SU-DHL-6 (cell line): ENCODE measurements at regions not wholly inside any gene's neighbourhood (a gene's known extent, or its start where the extent isn't known, plus 50 kb on each side); places are given as distances from the start of the nearest gene placed in this dataset.

Experiments used
- H2AFZ ChIP-seq: fragments of 200-600 bp; sonication (generic); 2 replicates; pipeline ENCODE4 v1.6.1; 2014; ENCODE audit warnings: low read depth, mild to moderate bottlenecking, moderate library complexity, mixed read lengths, antibody characterized with exemption, low read length; ENCODE audit not compliant: severe bottlenecking
- H3F3A ChIP-seq: fragments of 200-600 bp; shearing (Covaris generic); 2 replicates; pipeline ENCODE4 v1.6.0; 2016; ENCODE audit warnings: antibody characterized with exemption, mild to moderate bottlenecking; ENCODE audit not compliant: insufficient read depth
- H3K27ac ChIP-seq: fragments of 200-600 bp; sonication (generic); 2 replicates; pipeline ENCODE4 v1.5.1; 2016; ENCODE audit warnings: low read depth, mild to moderate bottlenecking, low read length, moderate library complexity, mixed read lengths
- H3K27me3 ChIP-seq: fragments of 200-600 bp; sonication (generic), shearing (Covaris generic); 2 replicates; pipeline ENCODE4 v1.6.0; 2014; ENCODE audit warnings: mild to moderate bottlenecking, low read length
- H3K36me3 ChIP-seq: fragments of 200-600 bp; sonication (generic); 2 replicates; pipeline ENCODE4 v1.6.1; 2014; ENCODE audit warnings: mild to moderate bottlenecking, low read length, mixed read lengths
- H3K4me2 ChIP-seq: fragments of 300-600, 200-600 bp; shearing (Covaris generic), sonication (generic); 2 replicates; pipeline ENCODE4 v1.6.0; 2014; ENCODE audit warnings: low read length, low read depth, mild to moderate bottlenecking; ENCODE audit not compliant: poor library complexity, severe bottlenecking
- H3K4me3 ChIP-seq: fragments of 200-600 bp; sonication (generic); 2 replicates; pipeline ENCODE4 v1.5.1; 2014; ENCODE audit warnings: antibody characterized with exemption, low read length, mild to moderate bottlenecking, mixed read lengths; ENCODE audit not compliant: insufficient read depth, poor library complexity, severe bottlenecking
- H3K79me2 ChIP-seq: fragments of 200-600 bp; sonication (generic); 2 replicates; pipeline ENCODE4 v1.6.1; 2014; ENCODE audit warnings: mild to moderate bottlenecking, low read length, moderate library complexity; ENCODE audit not compliant: insufficient read depth
- H3K9ac ChIP-seq: fragments of 200-600 bp; sonication (generic); 2 replicates; pipeline ENCODE4 v1.7.0; 2014; ENCODE audit warnings: mild to moderate bottlenecking, low read length
- H3K9me2 ChIP-seq: fragments of 200-600 bp; sonication (generic); replicated peaks from 2 replicates; pipeline ENCODE4 v1.6.1; 2014; ENCODE audit warnings: low read length; ENCODE audit not compliant: insufficient read depth
- H3K9me3 ChIP-seq: fragments of 200-600 bp; sonication (generic); 2 replicates; pipeline ENCODE4 v1.6.1; 2014; ENCODE audit warnings: low read length, mixed read lengths; ENCODE audit not compliant: insufficient read depth
- H4K20me1 ChIP-seq: fragments of 200-600 bp; sonication (generic); 2 replicates; pipeline ENCODE4 v1.6.1; 2014; ENCODE audit warnings: low read depth, mild to moderate bottlenecking, antibody characterized with exemption, low read length, moderate library complexity, mixed read lengths
- EZH2phosphoT487 ChIP-seq: fragments of 200-600 bp; sonication (generic), shearing (Covaris generic); conservative IDR thresholded peaks from 2 replicates; pipeline ENCODE4 v1.6.1; 2018; ENCODE audit warnings: mild to moderate bottlenecking, antibody characterized with exemption, low read length, moderate library complexity, mixed read lengths
- TF ChIP-seq, protein P1 (sequence below): fragments of 200-600 bp; sonication (generic); IDR thresholded peaks from one replicate; pipeline ENCODE4 v1.5.1; 2017; ENCODE audit warnings: antibody characterized with exemption, mild to moderate bottlenecking, low read length, moderate library complexity; ENCODE audit not compliant: insufficient read depth, poor library complexity, severe bottlenecking

DNA sequence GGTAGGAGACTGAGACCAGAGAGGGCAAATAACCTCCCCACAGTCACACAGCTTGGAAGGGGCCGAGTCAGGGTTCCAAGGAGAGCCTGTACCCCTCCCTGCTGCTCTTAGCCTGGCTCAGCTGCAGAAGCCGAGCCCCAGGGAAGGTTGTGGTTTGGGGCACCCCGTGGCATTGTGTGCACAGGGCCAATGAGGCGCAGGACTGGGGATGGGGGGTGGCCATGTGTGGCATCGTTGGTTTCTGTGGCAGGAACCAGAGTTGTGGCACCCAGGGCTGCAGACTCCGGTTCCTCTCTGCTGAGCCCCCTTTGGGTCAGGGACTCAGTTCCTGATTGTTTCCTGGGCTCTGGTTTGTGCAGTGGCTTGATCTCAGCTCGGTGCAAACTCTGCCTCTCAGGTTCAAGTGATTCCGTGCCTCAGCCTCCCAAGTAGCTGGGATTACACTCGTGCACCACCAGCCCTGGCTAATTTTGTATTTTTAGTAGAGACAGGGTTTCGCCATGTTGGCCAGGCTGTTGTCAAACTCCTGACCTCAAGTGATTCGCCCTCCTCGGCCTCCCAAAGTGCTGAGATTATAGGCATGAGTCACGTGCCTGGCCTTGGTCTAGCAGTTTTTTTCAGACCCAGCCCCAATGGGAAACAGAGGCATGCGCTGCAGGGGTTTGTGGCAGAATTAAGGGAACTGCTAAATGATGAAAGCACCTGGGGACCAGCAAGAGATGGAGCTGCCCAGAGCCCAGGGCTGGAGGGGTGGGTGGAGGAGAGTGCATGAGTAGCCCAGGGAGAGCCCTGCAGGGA lies 221.0 kb upstream of the SULF2 start:
- H4K20me1 ChIP-seq: no peaks in the 10 kb centered on the region
- H3K9me2 ChIP-seq: no peaks in the 10 kb centered on the region
- no peak overlapping the region for H3K9ac ChIP-seq
- H3K27me3 ChIP-seq: no peaks in the 10 kb centered on the region
- peaks cover 15% of the 10 kb centered on the region; the same call in 1 of the 2 replicates for H3K9me3 ChIP-seq
- H2AFZ ChIP-seq: no peak overlapping the region
- no peaks in the 10 kb centered on the region for H3K36me3 ChIP-seq
- H3F3A ChIP-seq: 0 out of 2 replicates have a peak, but pooled peaks cover 4% of the 10 kb centered on the region
- no peak overlapping the region for H3K27ac ChIP-seq
- H3K79me2 ChIP-seq: no peaks in the 10 kb centered on the region
- TF ChIP-seq EZH2phosphoT487: no peak
- TF ChIP-seq, protein P1, sequence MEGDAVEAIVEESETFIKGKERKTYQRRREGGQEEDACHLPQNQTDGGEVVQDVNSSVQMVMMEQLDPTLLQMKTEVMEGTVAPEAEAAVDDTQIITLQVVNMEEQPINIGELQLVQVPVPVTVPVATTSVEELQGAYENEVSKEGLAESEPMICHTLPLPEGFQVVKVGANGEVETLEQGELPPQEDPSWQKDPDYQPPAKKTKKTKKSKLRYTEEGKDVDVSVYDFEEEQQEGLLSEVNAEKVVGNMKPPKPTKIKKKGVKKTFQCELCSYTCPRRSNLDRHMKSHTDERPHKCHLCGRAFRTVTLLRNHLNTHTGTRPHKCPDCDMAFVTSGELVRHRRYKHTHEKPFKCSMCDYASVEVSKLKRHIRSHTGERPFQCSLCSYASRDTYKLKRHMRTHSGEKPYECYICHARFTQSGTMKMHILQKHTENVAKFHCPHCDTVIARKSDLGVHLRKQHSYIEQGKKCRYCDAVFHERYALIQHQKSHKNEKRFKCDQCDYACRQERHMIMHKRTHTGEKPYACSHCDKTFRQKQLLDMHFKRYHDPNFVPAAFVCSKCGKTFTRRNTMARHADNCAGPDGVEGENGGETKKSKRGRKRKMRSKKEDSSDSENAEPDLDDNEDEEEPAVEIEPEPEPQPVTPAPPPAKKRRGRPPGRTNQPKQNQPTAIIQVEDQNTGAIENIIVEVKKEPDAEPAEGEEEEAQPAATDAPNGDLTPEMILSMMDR: no peak
- no peak overlapping the region for H3K4me2 ChIP-seq
- no peak overlapping the region for H3K4me3 ChIP-seq

DNA sequence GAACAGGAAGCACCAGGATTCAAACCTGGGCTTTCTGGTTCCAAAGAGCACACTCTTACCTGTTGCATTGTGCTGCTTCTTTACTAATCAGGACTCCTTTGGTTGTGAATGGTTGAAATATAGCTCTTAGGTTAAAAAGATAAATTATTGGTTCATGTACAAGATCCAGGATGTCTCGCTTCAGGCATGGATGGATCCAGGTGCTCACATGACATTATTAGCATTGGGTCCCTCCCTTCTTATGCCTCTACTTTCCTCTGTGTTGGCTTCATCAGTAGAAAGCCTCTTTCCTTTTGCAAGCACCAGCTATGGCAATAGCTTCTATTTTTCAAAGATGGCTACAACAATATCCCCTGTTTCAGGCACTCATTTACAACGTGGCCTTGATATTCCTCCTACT lies 217.7 kb upstream of the SULF2 start:
- H3F3A ChIP-seq: 0 out of 2 replicates have a peak, but pooled peaks cover 4% of the 10 kb centered on the region
- TF ChIP-seq, protein P1: no peak
- no peak for TF ChIP-seq EZH2phosphoT487
- no peak overlapping the region for H3K4me3 ChIP-seq
- no peaks in the 10 kb centered on the region for H3K27me3 ChIP-seq
- H3K4me2 ChIP-seq: peak overlapping the region; percentile 48
- no peaks in the 10 kb centered on the region for H3K79me2 ChIP-seq
- peaks cover 5% of the 10 kb centered on the region; the same call in 1 of the 2 replicates for H3K9me3 ChIP-seq
- H3K36me3 ChIP-seq: no peaks in the 10 kb centered on the region
- H3K9ac ChIP-seq: peak overlapping the region; percentile 13; the same call in 1 of the 2 replicates
- H2AFZ ChIP-seq: no peak overlapping the region
- peak overlapping the region; percentile 82 for H3K27ac ChIP-seq
- H4K20me1 ChIP-seq: no peaks in the 10 kb centered on the region
- H3K9me2 ChIP-seq: no peaks in the 10 kb centered on the region

DNA sequence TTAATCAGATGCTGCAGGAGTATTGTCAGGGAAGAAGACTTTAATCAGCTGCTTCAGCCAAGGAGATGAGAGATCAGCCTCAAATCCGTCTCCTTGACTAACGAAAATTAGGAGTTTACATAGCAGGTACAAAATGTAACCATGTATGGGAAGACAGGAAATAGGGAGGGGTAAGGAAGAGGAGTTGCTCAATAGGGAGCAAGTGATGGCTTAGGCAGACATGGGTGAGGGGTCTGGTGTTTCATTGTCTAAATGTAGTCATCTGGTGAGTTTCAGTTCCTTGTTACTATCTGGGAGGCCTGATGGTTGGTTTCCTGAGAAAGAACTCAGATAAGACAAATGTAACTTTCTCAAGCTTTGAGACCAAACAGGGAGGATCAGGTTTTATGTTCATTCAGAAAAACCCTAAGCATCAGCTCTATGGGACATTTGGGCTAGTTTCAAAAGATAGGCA lies 217.3 kb upstream of the SULF2 start:
- Histone ChIP-seq H3K27me3 (no peaks in the 10 kb centered on the region), H3K9me2 (no peaks in the 10 kb centered on the region), H4K20me1 (no peaks in the 10 kb centered on the region), H3K4me2 (peak overlapping the region; percentile 48), H2AFZ (no peak overlapping the region), H3K4me3 (no peak overlapping the region), H3K9me3 (peaks cover 5% of the 10 kb centered on the region; the same call in 1 of the 2 replicates), H3K9ac (peak overlapping the region; percentile 13; the same call in 1 of the 2 replicates), H3K36me3 (no peaks in the 10 kb centered on the region), H3F3A (0 out of 2 replicates have a peak, but pooled peaks cover 4% of the 10 kb centered on the region), H3K27ac (peak overlapping the region; percentile 82), H3K79me2 (no peaks in the 10 kb centered on the region)
- no peak for TF ChIP-seq EZH2phosphoT487
- TF ChIP-seq, protein P1: no peak
